ENCODE measurements at regions not wholly inside any gene's neighbourhood (a gene's known extent, or its start where the extent isn't known, plus 50 kb on each side); places are given as distances from the start of the nearest gene placed in this dataset.

- TF ChIP-seq, protein P1, sequence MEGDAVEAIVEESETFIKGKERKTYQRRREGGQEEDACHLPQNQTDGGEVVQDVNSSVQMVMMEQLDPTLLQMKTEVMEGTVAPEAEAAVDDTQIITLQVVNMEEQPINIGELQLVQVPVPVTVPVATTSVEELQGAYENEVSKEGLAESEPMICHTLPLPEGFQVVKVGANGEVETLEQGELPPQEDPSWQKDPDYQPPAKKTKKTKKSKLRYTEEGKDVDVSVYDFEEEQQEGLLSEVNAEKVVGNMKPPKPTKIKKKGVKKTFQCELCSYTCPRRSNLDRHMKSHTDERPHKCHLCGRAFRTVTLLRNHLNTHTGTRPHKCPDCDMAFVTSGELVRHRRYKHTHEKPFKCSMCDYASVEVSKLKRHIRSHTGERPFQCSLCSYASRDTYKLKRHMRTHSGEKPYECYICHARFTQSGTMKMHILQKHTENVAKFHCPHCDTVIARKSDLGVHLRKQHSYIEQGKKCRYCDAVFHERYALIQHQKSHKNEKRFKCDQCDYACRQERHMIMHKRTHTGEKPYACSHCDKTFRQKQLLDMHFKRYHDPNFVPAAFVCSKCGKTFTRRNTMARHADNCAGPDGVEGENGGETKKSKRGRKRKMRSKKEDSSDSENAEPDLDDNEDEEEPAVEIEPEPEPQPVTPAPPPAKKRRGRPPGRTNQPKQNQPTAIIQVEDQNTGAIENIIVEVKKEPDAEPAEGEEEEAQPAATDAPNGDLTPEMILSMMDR (IDR thresholded peaks at IDR 0.05) = no peak
- no peak for TF ChIP-seq POLR2A (IDR thresholded peaks at IDR 0.05)
Measured at GRCh38 chr3:87968668-87969067, 90.1 kb downstream of the CGGBP1 start.
